HPDE6-E6E7 (cell line): ENCODE measurements at regions not wholly inside any gene's neighbourhood (a gene's known extent, or its start where the extent isn't known, plus 50 kb on each side); places are given as distances from the start of the nearest gene placed in this dataset.
A peak's percentile ranks its signal among the peaks of the same experiment; 100 is the strongest.

Experiments used
- DNase-seq: peaks from one replicate; pipeline ENCODE4 v3.0.0; 2011; ENCODE audit warnings: missing footprints; ENCODE audit errors: extremely low spot score

- no peak for DNase-seq
Measured at GRCh38 chr4:162356181-162356580, 192.4 kb upstream of the FSTL5 start.

- DNase-seq: no peak
Measured at GRCh38 chr4:162352580-162353107, 188.8 kb upstream of the FSTL5 start.

GRCh38 chr4:162350331-162350730, 186.5 kb upstream of the FSTL5 start:
- no peak for DNase-seq

- DNase-seq: no peak
Measured at GRCh38 chr4:162349395-162349794, 185.6 kb upstream of the FSTL5 start.

- no peak for DNase-seq
Measured at GRCh38 chr4:162347842-162348213, 184.0 kb upstream of the FSTL5 start.

- no peak for DNase-seq
Measured at GRCh38 chr4:162347156-162347841, 183.5 kb upstream of the FSTL5 start.

GRCh38 chr4:162343967-162344366, 180.2 kb upstream of the FSTL5 start:
- no peak for DNase-seq

- DNase-seq: no peak
Measured at GRCh38 chr4:162341533-162341932, 177.7 kb upstream of the FSTL5 start.

- DNase-seq: no peak
Measured at GRCh38 chr4:162323919-162324318, 160.1 kb upstream of the FSTL5 start.

GRCh38 chr4:162322054-162322453, 158.3 kb upstream of the FSTL5 start:
- DNase-seq: no peak

- no peak for DNase-seq
Measured at GRCh38 chr4:162285753-162286152, 122.0 kb upstream of the FSTL5 start.

GRCh38 chr4:162282684-162283083, 118.9 kb upstream of the FSTL5 start:
- no peak for DNase-seq

- DNase-seq: no peak
Measured at GRCh38 chr4:162274354-162274753, 110.6 kb upstream of the FSTL5 start.

GRCh38 chr4:162272215-162272614, 108.4 kb upstream of the FSTL5 start:
- DNase-seq: no peak

- DNase-seq: no peak
Measured at GRCh38 chr4:162268911-162269310, 105.1 kb upstream of the FSTL5 start.

GRCh38 chr4:162265802-162266201, 102.0 kb upstream of the FSTL5 start:
- DNase-seq: no peak

GRCh38 chr4:162245051-162245450, 81.3 kb upstream of the FSTL5 start:
- DNase-seq: no peak

- DNase-seq: no peak
Measured at GRCh38 chr4:162241857-162242256, 78.1 kb upstream of the FSTL5 start.

- no peak for DNase-seq
Measured at GRCh38 chr4:162239992-162240769, 76.4 kb upstream of the FSTL5 start.

- no peak for DNase-seq
Measured at GRCh38 chr4:162237676-162238075, 73.9 kb upstream of the FSTL5 start.

- DNase-seq: no peak
Measured at GRCh38 chr4:162234595-162234994, 70.8 kb upstream of the FSTL5 start.

GRCh38 chr4:162232349-162232748, 68.5 kb upstream of the FSTL5 start:
- DNase-seq: no peak

GRCh38 chr4:162229670-162230069, 65.9 kb upstream of the FSTL5 start:
- peak; percentile 40 for DNase-seq
